ENCODE measurements at regions not wholly inside any gene's neighbourhood (a gene's known extent, or its start where the extent isn't known, plus 50 kb on each side); places are given as distances from the start of the nearest gene placed in this dataset.

- TF ChIP-seq CTCF (IDR thresholded peaks at IDR 0.05) = no peak
- TF ChIP-seq POLR2AphosphoS5 (IDR thresholded peaks at IDR 0.05) = no peak
- no peak for TF ChIP-seq EP300 (IDR thresholded peaks at IDR 0.05)
- TF ChIP-seq POLR2A (IDR thresholded peaks at IDR 0.05) = no peak
Observed at GRCh38 chr10:4247379-4247778, 462.4 kb upstream of the KLF6 start.
